ENCODE measurements at regions not wholly inside any gene's neighbourhood (a gene's known extent, or its start where the extent isn't known, plus 50 kb on each side); places are given as distances from the start of the nearest gene placed in this dataset.

DNA sequence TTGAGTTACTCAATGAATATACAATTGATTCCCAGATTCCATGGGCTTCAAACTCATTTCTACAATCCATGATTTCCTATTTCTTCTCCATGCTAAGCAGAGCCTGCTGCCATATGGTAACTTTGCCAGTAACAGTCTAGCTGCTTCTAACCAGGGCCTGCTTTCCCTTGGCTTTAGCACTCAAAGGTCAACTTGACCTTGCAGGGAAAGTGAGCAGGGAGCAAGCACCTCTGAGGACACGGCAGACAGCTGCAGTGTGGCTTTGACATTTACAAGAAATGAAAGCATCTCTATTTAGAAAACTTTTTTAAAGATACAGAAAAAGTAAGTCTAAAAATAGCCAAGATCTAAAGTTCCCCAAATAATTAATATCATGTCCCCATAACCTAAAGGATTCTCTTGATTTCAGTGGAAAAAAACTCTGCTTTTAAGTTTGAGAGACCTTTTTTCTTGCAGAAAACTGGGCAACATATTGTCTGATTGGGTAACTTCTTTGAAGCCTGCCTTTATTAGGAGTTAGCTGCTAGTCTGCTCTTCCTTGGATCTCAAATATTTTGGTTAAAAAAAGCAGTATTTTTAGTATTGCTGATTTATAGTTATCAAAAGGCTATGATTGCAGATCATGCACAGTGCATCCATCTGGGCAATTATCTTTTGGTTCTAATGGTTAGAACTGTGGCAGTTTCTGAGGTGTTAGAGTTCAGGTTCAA, 257.9 kb downstream of the AHR start:
- TF ChIP-seq, protein P1, sequence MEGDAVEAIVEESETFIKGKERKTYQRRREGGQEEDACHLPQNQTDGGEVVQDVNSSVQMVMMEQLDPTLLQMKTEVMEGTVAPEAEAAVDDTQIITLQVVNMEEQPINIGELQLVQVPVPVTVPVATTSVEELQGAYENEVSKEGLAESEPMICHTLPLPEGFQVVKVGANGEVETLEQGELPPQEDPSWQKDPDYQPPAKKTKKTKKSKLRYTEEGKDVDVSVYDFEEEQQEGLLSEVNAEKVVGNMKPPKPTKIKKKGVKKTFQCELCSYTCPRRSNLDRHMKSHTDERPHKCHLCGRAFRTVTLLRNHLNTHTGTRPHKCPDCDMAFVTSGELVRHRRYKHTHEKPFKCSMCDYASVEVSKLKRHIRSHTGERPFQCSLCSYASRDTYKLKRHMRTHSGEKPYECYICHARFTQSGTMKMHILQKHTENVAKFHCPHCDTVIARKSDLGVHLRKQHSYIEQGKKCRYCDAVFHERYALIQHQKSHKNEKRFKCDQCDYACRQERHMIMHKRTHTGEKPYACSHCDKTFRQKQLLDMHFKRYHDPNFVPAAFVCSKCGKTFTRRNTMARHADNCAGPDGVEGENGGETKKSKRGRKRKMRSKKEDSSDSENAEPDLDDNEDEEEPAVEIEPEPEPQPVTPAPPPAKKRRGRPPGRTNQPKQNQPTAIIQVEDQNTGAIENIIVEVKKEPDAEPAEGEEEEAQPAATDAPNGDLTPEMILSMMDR (IDR thresholded peaks at IDR 0.05; ENCODE audit: poor library complexity), result no peak
- no peak for TF ChIP-seq EZH2 (IDR thresholded peaks at IDR 0.05; ENCODE audit: borderline replicate concordance)
